NCI-H526 treated with DMSO at 0.1 percent for 48 hours (cell line): ENCODE measurements at regions not wholly inside any gene's neighbourhood (a gene's known extent, or its start where the extent isn't known, plus 50 kb on each side); places are given as distances from the start of the nearest gene placed in this dataset.
"Not testable (repeated sequence)": the region's sequence is repeated elsewhere in the genome, so short reads cannot be mapped to it uniquely, and the experiment has no call there.

Experiments
- DNase-seq: peaks from one replicate; lab custom pipeline; 2025; lab: John Stamatoyannopoulos, UW

DNA sequence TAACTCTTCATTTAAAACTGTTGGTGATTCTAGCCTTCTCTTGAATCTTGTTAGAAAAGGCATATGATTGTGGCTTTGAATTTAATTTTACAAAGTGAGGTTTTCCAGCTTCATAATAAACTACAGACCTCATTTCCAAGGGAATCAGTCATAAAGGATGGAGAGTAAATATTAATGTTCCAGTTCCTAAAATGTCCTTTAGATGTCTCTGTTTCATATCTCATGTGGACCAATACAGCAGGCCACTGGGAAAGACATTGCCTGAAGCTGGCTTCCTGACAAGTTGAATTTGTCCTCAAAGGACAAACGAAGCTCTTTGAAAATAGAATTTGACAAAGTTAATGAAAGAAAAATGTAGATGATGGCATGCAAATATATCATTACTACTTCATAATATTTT, 125.4 kb downstream of the ZNF330 start:
- DNase-seq: peak; percentile 19

DNA sequence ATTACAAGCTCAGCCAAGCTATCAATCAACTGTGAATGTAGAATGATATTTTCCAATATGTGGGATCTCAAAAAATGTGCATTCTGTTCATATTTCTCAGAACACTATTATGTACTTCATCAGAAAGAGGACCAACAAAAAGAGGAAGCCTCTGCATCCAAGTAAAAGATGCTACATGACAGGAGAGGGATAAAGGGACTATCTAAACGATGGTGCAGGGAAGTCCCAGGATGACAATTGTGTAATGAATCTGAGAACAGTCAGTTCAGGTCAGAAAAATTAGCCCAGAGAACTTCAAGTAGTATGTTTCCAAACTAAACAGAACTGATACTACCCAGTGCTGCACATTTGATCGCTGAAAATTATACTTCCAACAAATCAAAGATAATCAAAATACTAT, 127.0 kb downstream of the ZNF330 start:
- no peak for DNase-seq

DNA sequence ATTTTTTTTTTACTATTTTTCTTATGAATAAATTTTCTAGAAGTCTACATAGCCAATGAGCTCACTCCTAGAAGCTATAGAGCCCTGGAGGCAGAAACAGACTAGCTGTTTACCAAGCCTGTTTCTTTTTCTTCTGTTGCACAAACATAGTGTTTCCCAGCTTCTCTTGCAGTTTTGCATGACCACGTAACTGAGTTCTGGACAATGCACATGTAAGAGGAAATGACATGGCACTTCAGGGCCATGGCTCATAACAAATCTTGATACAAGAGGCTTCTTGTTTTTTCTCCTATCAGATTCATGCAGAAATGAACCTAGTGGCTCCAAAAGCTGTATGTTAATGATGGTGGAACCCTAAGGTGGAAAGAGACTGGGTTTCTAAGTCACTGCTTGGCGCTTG, 127.4 kb downstream of the ZNF330 start:
- no peak for DNase-seq

DNA sequence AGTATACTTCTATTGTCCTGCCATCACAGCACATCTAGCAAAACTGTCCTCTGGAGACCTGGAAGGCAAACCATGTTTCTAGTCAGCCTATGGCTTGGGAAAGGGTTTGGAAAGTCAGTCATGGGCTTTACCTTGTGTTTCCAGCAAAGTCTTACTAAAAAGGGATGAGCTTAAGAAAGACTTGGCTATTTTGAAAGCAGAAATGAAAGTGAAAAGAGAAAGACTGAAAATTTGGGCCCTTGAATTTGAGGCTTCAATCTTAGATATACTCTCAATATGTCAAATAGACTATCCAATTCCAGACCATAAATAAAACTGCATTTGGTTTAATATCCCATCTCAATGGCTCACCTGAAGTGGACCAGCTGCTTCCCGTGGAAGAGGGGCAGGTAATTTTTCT, 127.9 kb downstream of the ZNF330 start:
- DNase-seq: no peak

DNA sequence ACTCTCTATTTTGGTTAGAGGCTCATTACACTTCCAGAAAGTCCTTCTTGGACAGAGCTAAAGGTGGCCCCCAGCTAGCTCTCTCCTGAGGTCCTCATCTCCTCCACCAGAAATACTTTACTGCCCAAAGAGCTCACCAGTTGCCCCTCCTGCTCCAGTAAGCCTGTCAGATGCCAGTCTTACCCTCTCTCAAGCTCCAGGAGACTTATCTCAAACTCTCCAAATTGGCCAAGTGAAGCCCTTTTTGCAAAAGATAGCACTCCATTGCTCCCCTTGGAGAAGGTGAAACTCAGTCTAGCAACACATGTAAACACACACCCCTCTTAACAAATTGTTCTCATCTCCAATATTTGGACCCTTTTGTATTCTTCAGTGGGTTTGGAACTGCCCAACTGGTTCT, 128.5 kb downstream of the ZNF330 start:
- DNase-seq: no peak

DNA sequence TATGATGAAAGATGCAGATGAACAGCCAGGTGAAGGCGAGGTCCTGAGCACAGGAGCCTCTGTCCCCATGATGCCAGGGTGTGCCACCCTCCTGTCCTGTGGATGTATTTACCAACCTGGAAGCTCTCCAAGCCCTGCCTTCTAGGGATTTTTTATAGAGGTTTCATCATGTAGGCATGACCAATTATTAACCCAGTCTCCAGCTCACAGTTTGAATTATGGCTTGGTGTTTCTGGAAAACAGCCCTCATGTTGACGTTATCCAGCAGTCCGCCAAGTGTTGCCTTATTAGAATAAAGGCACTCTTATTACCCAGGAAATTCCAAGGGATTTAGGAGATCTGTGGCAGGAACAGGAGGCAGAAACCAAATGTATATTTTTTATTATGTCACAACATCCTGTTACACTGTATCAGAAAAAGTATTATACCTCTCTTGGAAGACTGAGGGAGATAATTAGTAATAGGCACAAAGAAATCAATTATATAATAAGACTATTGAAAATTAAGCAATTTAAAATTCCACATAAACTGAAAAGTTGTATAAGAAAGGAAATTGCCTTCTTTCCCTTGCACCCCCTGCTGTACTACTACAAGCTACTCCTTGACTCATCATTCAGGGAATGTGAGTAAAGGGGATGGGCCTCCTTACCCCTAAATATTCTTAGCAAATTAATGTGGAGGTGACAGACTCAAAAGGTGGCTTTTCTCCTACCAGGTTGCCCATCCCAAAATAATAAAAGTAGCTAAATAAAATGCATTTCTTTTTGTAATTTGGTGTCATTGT, 129.6 kb downstream of the ZNF330 start:
- no peak for DNase-seq

DNA sequence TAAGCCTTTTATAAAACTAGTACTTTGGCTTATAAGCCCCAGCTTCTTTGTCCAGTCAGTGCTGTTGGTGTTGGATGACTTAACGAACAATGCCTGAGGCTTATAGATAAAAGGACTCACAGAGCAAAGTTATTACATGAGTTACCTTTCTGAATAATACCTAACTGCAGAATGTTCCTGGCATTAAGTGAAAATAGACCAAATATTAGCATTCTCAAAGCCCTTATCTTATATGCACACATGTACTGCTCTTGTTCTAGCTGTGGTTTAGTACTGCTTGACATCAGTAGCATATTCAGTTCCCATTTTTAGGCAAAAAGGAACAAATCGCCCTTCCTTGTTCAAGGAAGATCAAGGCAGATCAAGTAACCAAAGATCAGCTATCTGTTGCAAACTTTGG, 131.6 kb downstream of the ZNF330 start:
- no peak for DNase-seq

DNA sequence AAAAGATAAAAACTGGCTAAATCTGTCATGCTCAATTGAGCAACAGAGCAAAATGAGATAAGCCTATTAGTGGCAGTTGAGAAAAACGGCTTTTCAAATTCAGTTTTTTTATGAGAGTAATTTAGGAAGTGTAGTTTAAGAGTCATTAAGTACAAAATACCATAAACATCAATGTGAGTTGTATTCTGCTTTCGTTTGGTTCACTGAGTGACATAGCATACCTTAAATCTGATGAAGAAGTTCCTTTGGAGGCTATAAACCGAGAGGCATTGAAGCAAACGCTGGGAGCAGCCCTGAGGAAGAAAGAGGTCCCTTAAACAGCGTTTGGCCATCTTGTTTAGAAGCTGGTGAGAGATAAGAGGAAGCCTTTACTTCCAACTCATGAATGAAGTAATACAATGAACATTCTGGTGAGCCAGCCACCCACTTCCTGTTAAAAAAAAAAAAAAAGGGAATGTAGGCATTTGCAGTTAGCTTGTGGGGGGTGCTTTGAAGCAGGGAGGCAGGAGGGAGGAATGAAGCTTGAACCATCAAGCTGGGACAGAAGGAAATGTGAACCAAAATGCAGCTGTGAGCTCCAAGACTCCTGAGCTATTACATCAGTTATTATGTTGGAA, 132.3 kb downstream of the ZNF330 start:
- no peak for DNase-seq

DNA sequence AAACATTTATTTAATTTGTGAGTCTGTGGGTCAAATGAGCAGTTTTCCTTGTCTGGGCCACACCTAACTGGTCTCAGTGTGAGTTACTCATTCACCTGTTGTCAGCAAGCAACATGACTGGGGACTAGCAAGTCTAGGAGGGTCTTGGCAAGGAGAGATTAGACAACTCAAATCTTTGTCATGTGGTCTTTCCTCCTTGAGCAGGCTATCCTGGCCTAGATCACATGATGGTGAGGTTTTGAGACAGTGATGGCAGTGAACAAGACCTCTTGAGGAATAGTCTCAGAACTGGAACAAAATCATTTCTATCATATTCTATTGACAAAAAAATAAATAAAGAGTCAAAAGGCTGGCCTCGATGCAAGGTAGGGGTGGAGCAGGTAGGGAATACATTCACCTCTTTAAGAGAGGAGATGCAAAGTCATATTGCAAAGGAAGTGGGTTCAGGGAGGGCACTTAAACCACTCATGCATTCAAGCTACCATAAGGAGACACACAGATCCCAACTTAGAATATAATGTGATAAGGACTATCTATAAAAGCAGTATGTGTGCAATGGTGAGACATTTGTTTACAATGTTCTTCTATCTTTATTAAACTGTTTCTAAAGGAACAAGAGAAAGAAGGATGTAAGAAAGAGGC, 135.7 kb downstream of the ZNF330 start:
- DNase-seq: no peak

DNA sequence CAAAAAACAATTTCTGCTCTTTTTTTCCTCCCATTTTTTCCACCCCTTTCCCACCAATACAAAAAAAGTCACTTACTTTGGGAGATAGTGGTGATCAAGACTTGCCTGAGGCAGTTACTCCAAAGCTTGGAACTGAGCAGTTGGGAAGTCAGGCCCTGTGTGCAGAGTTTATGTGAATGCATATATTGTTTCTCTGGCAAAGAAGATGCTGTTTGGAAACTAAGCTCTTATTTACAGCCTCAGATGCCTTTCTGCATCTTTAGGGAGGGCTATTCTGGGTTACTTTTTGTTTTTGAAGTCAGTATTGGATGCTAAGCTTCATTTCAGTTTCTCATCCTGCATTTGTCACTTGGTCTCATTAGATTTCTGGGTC, 136.3 kb downstream of the ZNF330 start:
- DNase-seq: no peak

DNA sequence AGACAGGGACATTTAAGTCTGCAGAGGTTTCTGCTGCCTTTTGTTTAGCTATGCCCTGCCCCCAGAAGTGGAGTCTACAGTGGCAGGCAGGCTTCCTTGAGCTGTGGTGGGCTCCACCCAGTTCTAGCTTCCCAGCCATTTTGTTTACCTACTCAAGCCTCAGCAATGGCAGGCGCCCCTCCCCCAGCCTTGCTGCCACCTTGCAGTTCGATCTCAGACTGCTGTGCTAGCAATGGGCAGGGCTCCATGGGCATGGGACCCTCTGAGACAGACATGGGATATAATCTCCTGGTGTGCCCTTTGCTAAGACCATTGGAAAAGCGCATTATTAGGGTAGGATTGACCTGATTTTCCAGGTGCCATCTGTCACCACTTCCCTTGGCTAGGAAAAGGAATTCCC, 147.5 kb downstream of the ZNF330 start:
- not testable (repeated sequence) for DNase-seq

DNA sequence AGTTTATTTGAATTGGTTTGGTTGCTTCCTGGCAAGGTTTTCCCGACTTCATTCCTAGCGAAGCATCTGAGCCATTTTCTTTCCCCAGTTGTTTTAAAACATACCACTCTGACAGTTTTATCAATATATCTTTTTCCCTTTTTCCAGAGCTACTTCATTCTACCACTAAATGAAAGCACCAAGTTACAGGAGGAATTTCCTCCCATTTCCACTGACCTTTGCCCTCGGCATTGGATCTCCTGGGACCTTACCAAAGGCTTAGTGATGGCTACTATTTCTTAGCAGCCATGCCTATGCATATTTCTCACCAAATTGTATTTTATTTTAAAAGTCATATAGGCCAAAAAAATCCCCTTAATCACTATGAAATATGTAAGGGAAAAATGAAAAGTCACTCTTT, 150.5 kb downstream of the ZNF330 start:
- DNase-seq: no peak

DNA sequence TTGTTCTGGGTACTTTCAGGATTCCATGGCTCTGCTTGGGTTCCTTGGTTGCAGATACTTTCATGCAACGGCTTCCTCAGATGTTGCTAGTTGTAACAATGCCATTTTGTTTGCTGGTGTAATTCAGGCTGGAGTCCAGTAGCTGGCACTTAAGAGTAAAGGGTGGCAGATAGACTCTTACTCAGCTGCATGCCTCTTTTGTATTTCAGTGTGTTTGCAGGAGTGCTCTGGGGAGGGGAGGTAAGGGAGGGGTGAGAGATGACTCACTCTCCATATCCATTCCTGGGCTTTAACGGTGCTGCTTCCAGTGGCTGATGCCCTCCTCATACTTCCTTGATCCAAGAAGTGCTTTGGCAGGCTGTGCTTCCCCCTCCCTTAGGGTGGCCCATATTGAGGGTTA, 155.2 kb downstream of the ZNF330 start:
- DNase-seq: no peak

DNA sequence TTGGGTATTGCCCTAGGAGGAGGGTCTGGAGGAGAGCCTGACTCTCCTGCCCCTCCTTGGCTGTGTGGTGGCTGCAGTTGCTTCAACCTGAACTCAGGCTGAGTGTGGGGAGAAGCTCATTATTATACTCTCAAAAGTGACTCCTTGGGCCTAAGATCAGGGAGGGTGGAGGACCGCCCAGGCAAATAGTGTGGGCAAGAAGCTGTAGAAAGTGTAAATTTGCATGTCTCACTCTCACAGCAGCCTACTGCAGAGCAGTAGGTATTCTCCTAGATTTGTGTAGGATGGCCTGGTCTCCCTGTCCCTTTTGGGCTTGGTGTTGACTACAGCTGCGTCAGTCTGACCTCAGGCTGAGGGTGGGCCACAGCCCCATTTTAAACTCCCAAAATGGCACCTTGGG, 156.1 kb downstream of the ZNF330 start:
- DNase-seq: no peak

DNA sequence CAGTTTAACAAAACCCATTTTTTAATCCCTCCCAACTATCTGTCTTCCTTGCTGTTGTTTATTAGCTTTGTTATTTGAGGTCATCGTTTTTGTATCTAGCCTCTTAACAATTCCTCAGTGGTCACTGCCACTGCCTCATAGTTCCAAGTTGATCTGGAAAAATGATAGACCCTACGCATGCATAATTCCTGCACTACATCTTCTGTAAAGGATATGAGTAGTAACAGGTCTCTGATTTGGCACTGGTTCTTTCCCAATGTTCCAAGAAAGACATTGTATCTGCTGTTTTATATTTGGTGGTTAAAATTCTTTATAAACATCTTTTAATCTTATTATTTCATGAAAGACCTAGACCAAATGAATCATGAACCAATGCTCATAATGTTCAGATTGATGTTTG, 166.6 kb downstream of the ZNF330 start:
- DNase-seq: no peak

DNA sequence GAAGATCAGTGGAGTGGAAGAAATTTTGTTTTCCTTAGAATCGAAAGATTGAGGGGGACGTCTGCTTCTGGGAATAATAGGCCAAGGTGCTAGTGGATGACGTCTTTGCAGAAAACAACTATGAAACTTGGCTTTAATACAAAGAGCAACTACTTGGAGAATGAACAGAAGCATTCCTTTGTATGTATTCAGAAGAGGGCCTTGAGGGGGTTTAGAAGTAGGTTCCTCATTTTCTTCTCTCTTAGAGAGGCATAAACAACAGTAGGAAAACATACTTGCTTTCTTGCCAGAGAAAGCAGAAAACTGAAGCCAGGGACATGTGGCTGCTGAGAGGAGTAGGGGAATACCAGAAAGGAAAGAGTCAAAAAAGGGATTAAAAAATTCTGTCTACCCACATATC, 167.8 kb downstream of the ZNF330 start:
- no peak for DNase-seq

DNA sequence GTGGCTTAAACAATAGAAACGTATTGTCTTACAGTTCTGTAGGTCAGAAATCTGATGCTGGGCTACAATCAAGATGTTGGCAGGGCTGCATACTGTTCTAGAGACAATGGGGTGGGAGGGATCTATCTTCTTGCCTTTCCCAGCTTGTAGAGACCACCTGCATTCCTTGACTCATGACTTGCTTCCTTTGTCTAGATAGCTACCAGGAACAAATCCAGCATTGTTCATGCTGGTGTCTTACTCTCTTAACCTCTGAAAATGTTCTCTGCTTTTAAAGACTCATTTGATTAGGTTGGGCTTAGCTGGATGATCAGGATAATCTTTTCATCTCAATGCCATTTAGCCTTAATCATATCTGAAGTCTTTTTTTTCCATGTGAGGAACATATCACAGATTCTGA, 169.0 kb downstream of the ZNF330 start:
- no peak for DNase-seq

DNA sequence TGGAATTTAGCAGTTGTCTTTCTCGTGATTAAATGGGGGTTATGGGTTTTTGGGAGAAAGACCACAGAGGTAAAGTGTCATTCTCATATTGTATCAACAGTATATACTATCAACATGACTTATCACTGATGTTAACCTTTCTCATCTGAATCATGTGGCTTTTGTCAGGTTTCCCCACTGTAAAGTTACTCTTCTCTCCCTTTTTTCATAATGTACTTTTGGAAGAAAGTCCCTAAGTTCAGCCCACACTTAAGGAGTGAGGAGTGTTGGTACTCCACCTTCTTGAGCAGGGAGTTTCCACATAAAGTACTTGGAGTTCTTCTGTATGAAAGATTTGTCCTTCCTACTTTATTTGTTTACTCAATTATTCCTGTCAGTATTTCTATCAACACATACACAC, 169.9 kb downstream of the ZNF330 start:
- no peak for DNase-seq

DNA sequence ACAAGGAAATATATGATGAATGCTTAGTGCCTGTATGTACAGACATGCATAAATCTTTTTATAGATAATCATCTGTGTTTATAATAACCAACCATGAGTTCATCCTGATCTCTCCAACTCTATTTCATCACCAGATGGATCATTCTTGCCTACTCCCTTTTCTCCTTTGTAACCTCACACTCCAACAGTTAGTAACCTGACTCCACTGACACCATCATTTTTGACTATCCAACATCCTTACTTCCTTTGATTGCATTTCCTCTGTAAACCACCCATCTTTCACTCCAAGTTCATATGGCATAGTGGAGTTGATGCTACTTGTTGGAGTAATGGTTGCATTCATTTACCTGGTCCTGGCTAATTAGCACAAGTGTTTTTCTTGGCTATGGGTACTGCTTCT, 170.6 kb downstream of the ZNF330 start:
- DNase-seq: no peak

DNA sequence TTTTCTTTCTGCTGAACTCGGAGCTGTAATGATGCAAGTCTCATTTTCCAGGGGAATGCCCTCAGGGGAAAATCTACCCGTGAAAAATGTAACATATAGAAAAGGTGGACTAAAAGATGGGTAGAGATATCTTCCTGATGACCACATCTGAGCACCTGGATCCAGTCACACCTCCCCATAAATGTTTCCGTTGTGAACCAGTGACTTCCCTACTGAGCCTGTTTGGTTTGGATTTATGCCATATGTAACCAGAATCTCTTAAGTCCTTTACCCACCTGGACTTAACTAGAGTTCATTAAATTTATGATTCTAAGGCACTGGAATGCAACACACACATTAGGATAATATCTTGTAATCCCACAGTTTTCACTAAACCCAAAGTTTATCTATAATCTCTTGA, 171.1 kb downstream of the ZNF330 start:
- DNase-seq: no peak

DNA sequence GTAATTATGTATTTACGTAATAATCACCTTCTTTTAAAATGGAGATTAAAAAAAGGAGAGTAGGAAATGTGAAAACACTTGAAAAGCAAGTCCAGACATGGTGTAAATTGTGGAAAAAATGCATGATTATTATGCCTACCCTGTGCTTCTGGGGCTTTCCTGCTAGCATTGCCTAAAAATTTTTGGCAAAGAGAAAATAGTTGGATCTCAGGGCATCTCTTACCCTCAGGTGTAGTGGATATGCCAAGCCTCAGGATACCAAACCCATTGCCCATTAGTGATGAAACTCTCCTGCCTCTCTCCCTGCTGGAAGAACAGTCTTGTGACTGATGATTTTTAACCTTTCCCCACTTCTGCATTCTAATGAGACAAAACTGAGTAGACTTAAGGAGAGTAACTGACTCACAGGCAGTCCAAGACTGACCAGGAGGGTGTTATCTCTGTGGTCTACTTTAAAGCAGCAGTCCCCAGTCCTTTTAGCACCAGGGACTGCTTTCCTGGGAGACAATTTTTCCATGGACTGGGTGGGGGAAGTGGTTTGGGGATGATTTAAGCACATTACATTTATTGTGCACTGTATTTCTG, 174.6 kb downstream of the ZNF330 start:
- no peak for DNase-seq

DNA sequence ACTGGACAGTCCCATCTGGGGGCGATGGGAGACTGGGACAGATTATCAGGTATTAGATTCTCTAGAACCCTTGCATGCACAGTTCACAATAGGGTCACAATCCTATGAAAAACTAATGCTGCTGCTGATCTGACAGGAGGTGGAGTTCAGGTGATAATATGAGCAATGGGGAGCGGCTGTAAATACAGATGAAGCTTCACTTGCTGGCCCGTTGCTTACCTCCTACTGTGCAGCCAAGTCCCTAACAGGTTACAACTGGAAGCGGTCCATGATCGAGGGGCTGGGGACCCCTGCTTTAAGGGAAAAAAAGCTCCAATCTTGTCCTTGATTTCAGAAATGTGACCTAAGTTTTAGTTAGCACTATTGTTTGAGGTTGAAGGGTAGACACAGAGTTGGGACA, 175.2 kb downstream of the ZNF330 start:
- DNase-seq: no peak

DNA sequence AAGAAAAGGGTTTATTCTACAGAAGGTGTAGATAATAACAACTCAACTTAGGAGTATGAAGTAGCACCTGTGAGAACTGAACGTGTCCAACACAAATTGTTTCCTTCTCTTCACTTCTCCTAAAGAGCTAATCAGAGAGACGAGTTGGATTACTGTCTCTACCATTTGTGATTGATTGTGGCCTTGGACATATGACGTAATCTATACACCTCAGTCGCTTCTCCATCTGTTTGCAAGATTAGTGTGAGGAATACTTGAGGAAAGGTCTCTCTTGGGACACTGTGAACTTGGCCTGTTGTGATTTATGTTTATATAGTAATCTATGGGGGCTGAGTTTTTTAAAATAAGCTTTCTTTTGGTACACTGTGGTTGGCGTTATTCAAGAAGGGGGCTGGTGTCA, 182.0 kb downstream of the ZNF330 start:
- no peak for DNase-seq
